NAMALWA (cell line): ENCODE measurements at regions not wholly inside any gene's neighbourhood (a gene's known extent, or its start where the extent isn't known, plus 50 kb on each side); places are given as distances from the start of the nearest gene placed in this dataset.

Experiments
- DNase-seq: peaks from one replicate; pipeline ENCODE4 v3.0.0-alpha.2; 2015; ENCODE audit warnings: low spot score

DNA sequence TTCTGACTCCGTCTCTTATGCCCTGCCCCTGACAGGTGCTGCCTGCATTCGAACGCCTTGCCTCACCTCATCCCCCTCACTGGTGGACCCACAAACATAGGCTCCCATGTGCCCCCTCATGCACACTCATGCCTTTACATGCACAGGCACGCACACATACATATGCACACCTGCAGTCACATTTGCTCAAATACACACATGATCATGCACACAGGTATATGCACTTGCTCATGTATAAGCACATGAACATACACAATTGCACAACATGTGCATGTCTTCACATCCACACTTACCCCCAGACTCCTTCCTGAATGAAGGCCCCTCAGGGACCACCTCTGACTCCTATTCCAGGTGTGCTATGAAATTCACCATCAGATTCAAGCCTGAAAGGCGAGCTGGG lies 506.9 kb downstream of the PTPRU start:
- DNase-seq, result no peak

DNA sequence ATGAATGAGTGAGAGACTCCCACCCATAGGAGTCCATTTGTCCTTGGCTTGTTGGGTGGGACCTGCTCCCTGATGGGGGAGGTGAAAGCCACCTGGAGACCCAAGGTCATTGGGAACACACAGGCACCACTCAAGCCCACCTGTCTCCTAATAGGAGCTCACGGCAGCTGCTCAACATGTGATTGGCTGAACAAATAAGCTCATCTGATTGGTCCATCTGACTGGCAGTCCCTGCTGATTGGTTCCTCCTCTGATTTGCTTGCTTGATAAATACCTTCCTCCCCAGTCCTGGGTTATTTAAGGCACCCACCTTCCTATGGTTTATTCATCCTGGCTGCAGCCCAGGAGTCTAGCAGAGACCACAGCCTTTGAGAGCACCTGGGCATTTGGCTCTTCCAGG lies 502.9 kb downstream of the PTPRU start:
- DNase-seq, result no peak

DNA sequence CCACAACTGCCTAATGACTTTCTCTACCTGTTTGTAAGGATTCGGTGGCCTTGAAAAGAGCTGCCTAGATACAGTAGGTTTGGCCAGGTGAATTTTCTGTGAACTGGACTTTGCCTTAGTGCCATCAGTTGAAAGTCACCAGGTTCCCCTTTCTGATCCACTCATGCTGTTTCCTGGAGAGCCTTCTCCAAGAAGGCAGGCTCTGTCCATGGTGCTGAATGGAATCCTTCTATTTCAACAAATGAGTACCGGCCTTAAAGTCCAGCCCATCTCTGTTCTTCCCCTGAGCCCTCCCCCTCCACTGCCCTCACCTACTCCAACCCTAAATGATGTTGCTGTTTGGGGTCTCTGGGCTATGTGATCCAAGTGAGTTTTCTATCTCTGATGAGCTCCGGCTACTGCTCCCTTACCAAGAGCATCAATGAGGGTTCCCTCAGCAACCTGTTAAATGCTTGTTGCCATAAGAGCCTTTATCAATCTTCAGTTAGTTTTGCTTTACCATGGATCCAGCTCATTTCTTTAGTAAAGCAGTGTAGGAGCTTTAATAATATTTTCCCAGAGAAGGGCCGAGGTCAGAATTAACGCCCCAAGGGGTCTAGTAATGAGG lies 500.4 kb downstream of the PTPRU start:
- peak; percentile 33 for DNase-seq

DNA sequence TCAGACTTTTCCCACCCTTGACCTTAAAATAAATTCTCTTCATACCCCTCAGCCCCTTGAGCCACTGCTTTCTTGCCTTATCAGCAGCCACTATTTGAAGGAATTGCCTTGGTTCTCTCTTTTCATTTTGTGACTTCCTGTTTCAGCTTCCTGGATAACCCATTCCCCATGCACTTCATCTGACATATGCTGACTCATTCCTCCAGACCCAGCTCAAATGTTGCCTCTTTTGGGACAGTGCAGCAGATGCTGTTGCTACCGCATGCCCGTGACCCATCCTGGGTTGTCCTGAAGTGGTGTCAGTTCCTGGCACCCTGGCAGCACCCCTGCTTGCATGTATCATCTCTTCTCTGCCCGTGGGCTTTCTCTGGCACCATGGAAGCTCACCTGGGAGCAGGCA lies 496.1 kb downstream of the PTPRU start:
- no peak for DNase-seq

DNA sequence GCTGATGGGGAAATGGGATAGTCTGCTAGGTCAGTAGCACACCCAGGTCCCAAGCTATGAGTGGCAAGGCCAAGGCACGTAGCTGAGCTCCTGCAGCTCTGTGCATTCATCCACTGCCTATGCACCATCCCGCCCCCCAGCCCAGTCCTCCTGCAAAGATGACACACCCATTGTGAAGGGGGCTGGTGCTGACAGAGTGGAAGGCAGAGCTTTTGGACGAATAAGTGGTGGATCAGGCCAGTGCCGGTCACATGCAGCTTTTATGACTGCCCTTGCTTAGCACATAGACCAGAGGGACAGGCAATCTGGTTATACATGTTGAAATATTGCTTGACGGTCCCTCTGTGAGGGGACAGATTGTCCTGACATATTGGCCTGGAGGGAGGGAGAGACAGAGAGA lies 494.3 kb downstream of the PTPRU start:
- no peak for DNase-seq

DNA sequence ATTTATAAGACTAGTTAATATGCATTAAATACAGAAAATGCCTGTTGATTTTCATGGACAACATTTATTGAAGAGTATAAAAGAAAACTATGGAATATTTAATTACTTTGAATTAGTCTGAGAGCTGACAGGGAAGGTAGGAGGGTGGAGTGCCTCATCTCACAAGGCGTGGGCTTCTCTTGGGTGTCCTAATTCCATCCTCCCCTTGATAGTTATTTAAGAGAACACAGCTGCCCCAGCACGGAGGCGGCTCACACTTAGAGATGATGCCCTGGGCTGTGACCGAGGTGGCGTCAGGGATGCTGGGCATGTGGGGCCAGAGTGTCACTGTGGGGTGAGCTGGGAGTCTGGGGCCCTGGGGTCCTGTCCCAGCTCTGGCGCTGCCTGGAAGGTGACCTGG lies 493.0 kb downstream of the PTPRU start:
- no peak for DNase-seq

DNA sequence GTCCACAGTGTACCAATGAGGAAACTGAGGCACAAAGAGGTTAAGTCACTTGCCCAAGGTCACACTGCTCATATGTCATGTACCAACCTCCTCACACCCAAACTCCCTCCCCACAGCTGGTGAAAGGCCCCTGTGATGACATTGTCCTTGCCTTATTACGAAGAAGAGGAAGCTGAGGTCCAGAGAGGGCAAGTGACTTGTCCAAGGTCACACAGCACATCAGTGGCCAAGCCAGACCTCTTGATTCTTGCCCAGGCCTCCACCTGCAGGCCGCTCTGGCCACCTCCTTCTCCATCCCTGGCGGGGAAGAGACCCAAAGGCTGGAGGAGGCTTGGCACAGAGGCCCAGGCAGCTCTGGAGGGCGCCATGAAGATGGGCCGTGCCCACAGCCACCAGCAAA lies 492.4 kb downstream of the PTPRU start:
- DNase-seq, result no peak

DNA sequence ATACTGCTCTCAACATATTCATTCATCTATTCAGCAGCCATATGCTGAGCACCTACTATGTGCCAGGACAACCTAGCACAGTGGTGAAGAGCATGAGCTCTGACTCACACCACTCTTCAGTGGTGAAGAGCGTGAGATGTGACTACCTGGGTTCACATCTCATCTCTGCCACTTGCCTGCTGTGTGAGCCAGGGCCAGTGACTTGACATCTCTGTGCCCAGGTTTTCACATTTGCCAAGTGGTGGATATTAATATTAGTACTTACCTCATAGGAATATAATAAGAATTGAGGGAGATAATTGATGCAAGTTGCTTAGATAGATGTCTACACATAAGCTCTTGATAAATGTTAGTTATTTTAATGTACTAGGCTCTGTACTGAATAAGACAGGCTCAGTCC lies 488.9 kb downstream of the PTPRU start:
- no peak for DNase-seq

DNA sequence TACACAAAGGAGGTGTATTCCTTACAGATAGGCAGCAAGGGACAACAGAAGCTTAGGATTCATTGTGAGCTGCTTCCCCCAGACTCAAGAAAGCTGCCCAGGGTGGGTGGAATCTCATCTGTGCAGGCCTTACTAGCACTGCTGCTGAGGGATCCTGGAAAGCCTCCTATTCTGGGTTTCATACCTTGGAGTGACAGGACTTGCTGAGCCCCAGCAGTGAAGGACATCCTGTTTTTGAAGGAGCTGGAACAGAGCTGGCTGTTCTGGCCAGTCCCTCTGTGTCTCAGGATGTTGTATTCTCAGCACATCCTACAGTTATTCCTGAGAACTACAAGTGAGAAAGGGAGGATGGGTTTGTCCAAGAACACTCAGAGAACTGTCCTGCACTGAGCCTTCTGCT lies 486.3 kb downstream of the PTPRU start:
- DNase-seq, result no peak

DNA sequence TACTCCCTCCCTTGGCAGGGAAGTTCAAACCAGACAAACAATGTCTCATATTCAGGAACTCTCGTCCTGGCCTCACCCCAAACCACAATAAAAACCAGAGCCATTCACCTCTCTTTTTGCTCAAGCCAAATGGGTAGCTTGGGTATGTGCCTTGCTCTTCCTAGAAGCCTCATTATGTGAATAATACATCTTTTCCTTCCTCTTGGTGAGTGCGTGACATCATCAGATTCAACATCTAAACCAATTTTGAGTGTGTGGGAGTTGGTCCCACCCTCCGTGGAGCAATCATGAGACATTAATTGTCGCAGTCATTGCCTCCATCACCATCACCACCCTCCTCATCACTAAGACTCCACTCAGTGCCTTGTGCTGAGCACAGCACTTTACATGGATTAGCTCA lies 482.9 kb downstream of the PTPRU start:
- no peak for DNase-seq

DNA sequence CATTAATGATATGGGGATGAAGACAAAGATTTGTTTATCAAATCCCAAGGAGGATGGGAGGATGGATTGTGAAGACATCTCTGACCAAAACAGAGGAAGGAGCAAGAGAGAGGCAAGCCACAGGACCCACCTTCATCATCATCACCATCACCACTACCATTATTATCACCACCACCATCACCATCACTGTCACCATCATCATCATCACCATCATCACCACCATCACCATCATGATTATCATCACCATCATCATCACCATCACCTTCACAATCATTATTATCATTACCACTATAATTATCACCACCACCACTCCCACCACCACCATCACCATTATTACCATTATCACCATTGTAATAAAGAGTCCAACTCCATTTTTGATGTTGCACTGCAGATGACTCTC lies 482.5 kb downstream of the PTPRU start:
- DNase-seq, result no peak

DNA sequence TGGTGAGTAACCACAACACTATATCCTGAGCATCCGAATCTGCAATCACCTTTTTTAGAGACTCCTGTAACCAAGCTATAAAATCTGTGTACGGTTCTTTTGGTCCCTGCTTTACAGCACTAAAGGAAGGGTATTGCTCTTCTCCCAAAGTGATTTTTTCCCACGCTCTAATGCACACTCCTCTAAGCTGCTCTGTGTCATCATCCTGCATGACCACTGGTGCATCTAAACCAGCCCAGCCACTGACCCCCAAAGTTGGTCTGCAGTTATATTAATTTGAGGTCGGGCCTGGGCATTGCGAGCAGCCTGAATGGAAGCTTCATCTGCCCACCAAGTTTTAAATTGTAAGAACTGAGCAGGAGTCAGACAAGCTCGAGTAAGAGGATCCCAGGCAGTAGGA lies 480.0 kb downstream of the PTPRU start:
- DNase-seq, result no peak

DNA sequence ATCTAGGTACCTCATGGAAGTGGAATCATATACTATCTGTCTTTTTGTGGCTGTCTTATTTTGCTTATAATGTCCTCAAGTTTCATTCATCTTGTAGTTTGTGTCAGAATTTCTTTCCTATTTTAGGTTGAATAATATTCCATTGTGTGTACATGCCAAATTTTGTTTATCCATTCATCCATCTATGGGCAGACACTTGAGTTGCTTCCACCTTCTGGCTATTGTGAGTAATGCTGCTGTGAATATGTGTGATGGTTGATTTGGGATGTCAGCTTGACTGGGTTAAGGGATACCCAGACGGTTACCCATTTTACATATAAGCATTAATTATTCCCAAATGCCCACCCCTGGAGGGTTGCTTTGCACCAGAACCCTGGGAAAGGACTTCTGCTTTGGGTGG lies 477.5 kb downstream of the PTPRU start:
- no peak for DNase-seq

DNA sequence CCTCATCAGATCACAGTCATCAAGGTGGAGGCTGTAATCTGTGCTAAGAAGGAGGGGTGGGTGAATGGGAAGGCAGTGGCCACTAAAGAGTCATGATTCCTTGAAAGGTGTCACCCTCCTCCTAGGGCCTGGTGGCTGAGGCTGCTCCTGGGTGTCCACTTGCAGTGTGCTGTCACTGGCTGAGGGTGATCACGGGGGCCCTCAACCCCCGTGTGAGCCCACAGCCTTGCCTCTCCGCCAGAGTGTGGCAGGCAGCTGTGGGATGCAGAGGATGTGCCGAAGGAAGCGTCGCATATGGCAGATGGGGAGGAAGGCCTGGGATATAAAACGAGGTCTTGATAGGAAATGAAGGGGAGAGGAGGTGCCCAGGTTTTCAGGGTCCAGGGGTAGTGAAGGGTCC lies 476.5 kb downstream of the PTPRU start:
- DNase-seq, result no peak

DNA sequence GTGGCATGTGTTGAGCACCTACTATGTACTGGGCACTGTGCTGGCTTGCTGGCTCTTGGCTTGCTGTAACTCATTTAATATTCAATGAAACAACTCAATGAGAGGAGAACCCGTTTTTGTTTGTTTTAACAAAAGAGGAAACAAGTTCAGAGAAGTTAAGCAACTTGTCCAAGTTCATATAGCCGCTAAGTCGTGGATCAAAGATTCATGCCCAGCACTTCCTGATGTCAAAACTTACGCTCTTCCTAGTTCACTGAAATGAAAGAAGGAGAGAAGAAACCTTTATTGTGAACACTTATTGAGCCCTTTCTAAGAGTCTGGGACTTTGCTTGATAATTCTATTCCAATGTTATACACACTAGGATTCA lies 475.9 kb downstream of the PTPRU start:
- DNase-seq, result no peak

DNA sequence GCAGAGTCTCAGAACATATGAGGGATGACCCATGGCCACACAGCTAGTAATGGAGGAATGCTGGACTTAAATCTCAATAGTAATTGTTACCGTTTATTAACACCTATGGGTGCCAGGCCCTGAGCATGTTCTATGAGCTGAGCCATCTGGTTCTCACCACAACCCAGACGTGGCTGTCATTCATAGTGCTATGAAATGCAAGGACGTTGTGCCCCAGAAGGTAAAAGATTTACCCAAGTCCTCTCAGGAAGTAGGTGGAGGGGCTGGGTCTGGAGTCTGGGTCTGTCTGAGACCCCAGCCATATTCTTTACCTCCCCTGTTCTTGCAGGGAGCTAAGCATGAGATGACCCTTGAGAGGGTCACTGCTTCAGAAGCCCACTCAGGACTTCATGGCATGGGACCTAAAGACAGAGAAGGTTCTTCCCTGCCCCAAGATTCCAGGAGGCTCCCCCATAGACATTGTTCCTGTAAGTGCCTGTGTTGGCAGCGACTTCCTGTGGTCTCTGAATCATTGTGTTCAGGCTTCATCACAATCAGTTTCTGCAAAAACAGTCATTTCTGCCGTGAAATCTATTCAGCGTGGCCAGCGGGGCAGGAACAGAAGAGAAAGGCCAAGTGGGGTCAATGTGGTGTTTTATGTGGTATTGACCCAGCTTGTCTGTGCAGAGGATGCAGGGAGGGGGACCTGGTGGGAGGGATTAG lies 475.4 kb downstream of the PTPRU start:
- DNase-seq, result no peak

DNA sequence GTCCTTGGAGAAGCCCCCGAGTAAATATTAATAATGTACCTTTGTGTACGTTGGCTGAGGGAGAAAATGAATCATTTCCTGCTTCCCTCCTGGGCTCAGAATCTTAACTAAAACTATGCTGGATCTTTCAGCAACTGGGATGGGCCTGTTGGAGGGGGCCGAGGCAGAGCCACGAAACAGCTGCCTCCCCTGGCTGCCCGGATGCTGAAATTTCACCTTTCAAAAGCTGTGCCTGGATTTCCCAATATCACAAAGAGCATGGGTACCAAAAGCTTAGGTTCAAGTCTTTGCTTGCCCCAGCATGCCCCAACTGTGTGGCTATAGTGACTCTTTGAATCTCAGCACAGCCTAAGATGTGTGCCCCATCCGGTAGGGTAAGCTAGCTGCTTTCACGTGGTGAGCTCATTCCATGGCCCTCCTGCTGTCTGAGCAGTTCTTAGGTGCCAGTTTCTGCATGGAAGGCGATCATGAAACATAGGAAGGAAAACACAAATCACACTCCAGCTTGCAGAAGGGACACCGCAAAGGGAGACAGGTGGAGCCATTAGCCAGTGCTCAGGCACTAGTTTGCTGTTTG lies 473.5 kb downstream of the PTPRU start:
- no peak for DNase-seq

DNA sequence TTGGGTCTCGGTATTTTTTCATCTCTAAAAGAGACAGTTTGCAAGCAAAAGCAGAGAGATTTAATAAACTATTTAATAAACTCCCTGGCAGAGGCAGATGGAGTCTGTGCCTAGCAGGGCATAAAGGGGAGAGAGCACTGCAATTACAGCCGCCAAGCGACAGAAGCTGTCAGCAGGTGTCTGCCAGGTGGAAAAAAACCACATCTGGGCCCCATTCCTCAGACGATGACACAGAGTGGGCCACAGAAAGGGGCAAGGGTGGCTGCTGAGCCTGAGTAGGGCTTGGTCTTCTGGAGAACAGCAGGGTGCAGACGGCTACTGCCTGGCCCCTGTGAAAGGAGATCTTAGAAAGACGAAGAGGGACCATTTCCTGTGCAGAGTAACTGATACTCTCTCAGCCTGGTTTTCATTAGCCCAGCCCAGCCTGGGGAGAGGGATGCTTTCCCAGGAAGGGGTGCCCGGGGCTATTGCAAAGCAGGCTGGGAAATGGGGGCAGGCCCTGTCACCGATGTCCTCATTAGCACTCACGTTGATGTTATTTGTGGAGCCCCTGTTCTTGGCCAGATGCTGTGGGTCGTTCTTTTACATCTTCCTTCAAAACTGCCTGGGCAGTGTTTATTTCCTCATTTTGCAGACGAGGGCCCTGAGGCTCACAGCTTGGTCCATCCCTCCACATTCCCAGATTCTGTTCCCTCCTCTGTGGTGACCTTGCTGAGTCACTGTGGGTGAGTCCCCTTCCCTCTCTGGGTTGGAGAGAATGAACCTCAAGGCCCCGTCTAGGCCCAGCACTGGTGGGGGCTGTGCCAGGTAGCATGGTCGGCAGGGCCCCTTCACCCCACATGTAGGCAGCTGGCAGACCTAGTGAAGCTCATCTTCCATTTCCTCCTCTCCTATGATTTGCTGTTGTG lies 472.7 kb downstream of the PTPRU start:
- DNase-seq, result peak; percentile 24

DNA sequence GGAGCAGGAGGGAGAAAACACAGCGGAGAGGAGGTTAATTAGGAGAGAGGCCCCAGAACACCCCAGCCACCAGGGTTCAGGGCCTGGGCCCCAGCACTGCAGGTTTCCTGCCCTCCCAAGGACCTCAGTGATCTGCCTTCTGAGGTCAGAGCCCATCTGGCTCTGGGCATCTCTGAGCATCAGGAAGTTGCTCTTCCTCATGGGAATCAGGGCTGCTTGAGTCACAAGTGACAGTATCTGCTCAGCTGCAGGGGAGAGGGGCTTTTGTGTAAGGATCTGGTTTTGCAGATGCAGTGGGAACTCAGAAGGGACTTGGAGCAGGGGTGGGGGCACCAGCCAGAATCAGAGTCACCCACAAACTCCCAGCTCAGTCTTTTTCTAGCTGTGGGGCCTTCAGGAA lies 472.1 kb downstream of the PTPRU start:
- no peak for DNase-seq

DNA sequence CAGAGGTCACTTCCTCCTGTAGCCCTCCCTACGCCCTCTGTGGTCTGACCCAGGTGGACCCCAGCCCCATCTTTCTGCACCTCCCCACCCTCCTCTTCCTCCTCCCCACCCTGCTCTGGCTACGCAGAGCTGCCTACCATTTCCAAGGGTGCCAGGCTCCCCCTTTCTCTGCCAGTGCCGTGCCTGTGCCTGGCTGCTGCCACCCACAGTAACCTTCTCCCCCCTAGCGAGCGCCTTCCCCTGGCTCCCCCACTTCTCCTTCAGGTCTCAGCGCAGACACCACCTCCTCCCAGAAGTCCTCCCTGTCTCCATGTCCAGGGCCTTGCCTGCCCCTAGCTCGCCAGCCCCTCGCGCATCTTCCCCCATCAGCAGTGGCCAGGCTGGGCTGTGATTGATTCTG lies 471.5 kb downstream of the PTPRU start:
- DNase-seq, result no peak

DNA sequence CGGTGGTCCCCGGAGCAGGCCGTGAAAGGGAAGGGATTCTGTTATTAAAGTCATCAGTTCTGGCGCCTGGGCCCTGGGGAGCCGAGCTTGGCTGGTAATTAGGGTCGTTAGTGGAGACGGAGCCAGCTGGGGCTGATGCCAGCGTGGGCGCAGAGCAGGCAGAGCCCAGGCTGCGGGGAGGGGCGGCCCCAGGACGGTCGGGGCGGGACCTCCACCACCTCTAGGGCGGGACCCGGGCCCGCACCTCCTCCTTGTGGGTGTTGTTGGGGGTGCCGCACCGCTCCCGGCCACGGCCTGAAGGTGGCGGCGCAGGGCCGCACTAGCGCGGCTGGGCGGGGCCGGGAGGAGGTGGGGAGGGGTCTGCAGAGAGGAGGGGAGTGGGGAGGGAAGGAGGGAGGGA lies 470.6 kb downstream of the PTPRU start:
- DNase-seq, result peak; percentile 64

DNA sequence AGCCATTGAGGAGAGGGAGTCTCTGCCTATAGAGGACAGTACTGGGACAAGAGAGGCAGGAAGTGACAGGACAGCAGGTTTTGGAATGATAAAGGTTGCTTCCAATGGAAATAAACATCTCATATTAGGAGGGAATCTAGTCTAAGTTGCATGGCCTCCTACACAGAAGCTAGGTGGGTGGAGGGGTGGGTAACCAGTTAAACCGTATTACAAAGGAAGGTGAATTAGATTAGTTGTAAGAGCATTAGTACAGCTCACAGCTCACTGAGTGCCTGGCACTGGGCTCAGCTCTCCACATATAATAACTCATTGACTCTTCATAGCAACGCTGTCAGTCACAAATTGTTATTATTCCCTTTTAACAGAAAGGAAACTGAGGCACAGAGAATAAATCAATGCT lies 468.1 kb downstream of the PTPRU start:
- no peak for DNase-seq
